Testis (tissue), 2 donors: ENCODE measurements at regions not wholly inside any gene's neighbourhood (a gene's known extent, or its start where the extent isn't known, plus 50 kb on each side); places are given as distances from the start of the nearest gene placed in this dataset.

Experiments
- POLR2A ChIP-seq: fragments of 450-650 bp; IDR thresholded peaks from one replicate; pipeline ENCODE4 v1.6.1; 2017; ENCODE audit warnings: antibody characterized with exemption, mild to moderate bottlenecking, moderate library complexity
- TF ChIP-seq, protein P1 (sequence below), 3 experiments: fragments of 450-650 bp in 2 of 3; fragments of 200-600 bp in 1 of 3; sonication (generic) in 1 of 3; IDR thresholded peaks; one replicate each; pipeline ENCODE4 v1.5.1; 2016 to 2019; ENCODE audit warnings: antibody characterized with exemption in 3 of 3, mild to moderate bottlenecking in 2 of 3, moderate library complexity in 1 of 3

DNA sequence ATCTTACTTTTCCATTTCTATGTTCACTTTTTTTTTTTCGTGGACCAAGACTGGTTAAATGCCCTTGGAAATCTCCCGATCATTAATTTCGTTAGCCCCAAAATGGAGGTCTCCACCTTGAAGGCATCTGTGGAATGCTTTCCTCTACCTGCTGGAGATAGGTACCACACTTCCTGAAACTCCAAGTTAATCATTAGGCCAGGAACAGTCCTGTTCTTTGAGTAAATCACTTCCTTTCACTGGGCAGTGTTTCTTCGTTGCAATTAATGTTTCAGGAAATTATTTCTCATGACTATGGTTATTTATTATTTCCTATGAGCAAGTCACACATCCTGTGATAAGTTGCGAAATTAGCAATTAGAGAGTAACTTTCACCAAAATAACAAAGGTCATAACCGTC is 225.2 kb upstream of the LYPLAL1 start:
- TF ChIP-seq POLR2A, result no peak
- TF ChIP-seq, protein P1, sequence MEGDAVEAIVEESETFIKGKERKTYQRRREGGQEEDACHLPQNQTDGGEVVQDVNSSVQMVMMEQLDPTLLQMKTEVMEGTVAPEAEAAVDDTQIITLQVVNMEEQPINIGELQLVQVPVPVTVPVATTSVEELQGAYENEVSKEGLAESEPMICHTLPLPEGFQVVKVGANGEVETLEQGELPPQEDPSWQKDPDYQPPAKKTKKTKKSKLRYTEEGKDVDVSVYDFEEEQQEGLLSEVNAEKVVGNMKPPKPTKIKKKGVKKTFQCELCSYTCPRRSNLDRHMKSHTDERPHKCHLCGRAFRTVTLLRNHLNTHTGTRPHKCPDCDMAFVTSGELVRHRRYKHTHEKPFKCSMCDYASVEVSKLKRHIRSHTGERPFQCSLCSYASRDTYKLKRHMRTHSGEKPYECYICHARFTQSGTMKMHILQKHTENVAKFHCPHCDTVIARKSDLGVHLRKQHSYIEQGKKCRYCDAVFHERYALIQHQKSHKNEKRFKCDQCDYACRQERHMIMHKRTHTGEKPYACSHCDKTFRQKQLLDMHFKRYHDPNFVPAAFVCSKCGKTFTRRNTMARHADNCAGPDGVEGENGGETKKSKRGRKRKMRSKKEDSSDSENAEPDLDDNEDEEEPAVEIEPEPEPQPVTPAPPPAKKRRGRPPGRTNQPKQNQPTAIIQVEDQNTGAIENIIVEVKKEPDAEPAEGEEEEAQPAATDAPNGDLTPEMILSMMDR (IDR thresholded peaks at IDR 0.05), result no peak
